ENCODE measurements at regions not wholly inside any gene's neighbourhood (a gene's known extent, or its start where the extent isn't known, plus 50 kb on each side); places are given as distances from the start of the nearest gene placed in this dataset.

DNA sequence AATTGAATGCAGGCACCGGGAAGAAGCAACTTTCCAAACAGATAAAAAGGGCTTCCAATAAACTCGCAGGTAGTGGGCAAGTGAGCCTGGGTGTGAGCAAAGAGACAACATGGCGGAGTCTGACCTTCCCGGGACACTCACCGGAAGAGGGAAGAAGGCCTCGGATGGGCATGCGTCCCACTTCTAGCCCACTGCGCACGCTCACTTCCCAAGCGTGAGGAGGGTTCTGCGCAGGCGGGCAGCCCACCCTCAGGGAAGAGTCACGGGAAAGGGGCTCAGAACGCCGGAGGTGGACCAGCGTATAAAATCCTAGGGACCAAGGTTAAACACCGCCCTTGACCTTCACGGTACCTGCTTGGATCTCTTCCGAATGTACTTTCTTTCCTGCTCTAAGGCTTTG, 95.5 kb upstream of the AFDN start:
- TF ChIP-seq, protein P1, sequence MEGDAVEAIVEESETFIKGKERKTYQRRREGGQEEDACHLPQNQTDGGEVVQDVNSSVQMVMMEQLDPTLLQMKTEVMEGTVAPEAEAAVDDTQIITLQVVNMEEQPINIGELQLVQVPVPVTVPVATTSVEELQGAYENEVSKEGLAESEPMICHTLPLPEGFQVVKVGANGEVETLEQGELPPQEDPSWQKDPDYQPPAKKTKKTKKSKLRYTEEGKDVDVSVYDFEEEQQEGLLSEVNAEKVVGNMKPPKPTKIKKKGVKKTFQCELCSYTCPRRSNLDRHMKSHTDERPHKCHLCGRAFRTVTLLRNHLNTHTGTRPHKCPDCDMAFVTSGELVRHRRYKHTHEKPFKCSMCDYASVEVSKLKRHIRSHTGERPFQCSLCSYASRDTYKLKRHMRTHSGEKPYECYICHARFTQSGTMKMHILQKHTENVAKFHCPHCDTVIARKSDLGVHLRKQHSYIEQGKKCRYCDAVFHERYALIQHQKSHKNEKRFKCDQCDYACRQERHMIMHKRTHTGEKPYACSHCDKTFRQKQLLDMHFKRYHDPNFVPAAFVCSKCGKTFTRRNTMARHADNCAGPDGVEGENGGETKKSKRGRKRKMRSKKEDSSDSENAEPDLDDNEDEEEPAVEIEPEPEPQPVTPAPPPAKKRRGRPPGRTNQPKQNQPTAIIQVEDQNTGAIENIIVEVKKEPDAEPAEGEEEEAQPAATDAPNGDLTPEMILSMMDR (IDR thresholded peaks at IDR 0.05; ENCODE audit: insufficient read depth, missing control alignments): no peak
- DNase-seq (ENCODE audit: insufficient read length, low spot score): no peak
- FAIRE-seq: no peak

DNA sequence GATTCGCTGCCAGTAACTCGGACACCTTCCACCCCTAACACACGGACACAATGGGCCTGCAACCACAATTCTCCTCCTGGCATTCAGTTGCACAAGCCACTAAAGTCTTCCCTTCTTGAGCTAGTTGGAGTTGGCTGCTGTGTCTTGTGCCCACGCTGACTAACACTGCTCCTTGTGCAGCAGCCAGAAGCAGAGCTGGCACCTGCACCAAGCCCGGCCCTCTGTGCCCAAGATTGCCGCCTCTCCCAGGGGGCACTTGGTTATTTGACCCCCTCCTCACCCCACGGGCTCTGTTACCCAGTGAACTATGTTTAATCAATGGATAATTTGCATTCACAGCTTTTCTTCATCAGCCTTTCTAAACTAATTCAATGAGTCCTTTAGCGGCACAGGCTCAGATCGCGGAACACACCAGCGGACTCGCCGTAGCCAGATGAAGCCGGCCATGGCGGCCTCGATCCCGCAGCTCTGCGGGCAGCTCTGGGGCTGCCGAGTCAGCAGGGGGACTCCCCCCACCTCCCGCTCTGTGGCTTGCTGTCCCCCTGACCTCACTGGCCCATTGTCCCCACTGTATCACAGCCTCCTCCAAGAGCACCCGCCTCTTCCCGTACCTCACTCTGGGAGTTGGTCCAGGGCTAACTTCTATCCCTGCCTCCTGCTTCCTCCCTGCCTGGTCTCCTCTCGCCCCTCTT, 94.8 kb upstream of the AFDN start:
- FAIRE-seq (no peak), DNase-seq (ENCODE audit: insufficient read length, low spot score) (no peak)
- TF ChIP-seq, protein P1 (IDR thresholded peaks at IDR 0.05; ENCODE audit: insufficient read depth, missing control alignments): no peak

DNA sequence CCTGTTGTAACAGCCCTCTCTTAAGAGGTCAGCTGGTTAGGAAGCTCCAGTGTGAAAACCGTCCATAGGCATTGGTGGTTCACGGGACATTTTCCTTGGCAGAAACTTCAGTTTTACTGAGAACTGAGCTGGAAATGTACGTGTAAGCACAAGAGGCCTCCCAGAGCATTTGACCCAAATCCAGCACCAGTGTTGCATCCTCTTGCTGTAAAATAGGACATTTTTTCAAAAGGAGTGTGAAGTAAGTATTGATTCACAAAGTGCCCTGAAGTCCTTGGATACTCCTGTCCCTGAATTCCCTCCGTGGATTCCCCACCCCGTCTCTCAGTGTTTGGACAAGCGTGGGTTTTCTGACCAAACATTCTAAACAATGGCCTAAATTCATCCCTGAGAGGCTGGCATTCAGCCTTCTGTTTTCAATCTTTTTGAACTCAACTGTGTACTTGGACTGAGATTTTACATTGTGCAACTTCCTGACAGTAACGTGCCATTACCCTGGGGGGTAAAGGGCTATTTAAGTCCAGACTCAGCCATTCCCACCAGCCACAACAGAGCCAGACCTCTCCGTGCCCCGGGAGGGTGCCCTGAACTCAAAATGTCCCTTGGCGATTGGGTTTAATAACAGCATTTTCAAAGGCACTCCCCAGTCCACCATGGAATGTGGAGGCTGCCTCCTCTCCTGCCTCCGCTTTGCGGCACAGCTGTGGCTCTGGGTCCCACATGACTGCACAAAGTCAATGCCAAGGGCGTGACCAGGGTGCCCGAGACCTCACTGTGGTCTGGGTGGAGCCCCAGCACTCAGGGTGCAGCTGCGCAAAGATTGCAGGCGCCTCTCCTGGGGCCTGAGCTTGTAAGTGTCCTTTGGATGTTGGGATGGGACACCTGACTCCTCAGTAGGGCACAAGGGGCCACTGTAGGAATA, 92.7 kb upstream of the AFDN start:
- TF ChIP-seq, protein P1 (IDR thresholded peaks at IDR 0.05; ENCODE audit: insufficient read depth, missing control alignments): no peak
- FAIRE-seq (no peak), DNase-seq (ENCODE audit: insufficient read length, low spot score) (no peak)

DNA sequence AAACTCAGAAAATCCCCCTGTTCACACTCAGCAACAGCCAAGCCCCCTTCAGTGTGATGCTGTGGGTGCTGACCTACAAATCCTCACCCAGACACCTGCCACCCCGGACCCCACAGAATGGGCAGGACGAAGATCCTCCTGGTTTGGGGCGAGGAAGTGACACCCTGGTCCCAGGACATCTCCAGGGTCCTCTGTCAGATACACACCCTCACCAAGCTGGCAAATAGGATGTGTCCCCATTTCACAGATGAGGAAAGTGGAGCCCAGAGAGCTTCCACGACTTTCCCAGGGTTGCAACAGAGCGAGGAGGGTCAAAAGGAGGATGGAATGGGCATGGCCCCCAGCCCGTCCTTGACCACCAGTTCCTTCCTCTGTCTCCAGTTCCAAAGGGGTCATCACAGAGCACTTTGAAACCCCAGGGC, 92.0 kb upstream of the AFDN start:
- DNase-seq (ENCODE audit: insufficient read length, low spot score) (no peak), FAIRE-seq (no peak)
- TF ChIP-seq, protein P1 (IDR thresholded peaks at IDR 0.05; ENCODE audit: insufficient read depth, missing control alignments): no peak

DNA sequence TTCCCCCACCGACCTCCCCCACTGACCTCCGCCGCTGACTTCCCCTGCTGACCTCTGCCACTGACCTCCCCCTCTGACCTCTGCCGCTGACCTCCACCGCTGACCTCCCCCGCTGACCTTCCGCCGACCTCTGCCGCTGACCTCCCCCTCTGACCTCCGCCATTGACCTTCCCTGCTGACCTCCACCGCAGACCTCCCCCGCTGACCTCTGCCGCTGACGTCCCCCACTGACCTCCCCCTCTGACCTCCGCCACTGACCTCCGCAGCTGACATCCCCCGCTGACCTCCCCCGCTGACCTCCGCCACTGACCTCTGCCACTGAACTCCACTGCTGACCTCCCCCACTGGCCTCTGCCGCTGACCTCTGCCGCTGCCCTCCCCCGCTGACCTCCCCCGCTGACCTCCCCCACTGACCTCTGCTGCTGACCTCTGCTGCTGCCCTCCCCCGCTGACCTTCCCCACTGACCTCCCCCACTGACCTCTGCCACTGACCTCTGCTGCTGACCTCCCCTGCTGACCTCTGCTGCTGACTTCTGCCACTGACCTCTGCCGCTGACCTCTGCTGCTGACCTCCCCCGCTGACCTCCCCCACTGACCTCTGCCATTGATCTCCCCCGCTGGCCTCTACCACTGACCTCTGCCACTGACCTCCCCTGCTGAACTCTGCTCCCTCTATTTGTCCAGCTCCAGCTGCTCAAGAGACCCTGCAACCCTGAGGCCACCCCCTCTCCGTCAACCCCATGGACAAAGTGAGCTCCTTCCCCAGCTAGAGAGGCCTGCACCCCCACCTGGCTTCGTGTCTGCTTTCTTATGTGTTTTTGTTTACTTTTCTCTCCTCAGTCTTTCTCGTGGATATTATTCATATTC, 91.4 kb upstream of the AFDN start:
- DNase-seq (ENCODE audit: insufficient read length, low spot score) (no peak), FAIRE-seq (no peak)
- TF ChIP-seq, protein P1 (IDR thresholded peaks at IDR 0.05; ENCODE audit: insufficient read depth, missing control alignments): no peak

DNA sequence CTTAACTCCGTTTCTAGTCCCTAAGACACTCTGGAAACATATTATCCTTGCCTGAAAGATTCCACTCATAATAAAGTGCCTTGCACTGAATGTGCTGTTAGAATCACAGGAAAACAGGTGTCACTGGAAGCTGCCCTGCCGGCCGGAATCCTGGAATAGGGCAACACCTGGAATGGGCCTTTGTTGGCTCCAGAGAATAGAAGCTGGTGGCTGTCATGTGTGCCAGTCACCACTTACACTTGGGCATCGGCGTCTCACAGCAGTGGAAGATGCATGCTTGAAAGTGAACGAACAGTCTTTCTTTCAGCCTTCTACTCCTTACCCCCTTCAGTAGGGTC, 90.8 kb upstream of the AFDN start:
- TF ChIP-seq, protein P1 (IDR thresholded peaks at IDR 0.05; ENCODE audit: insufficient read depth, missing control alignments): no peak
- DNase-seq (ENCODE audit: insufficient read length, low spot score) (no peak), FAIRE-seq (no peak)

All from D721Med (cell line).